OCI-LY3 (cell line): ENCODE measurements at regions not wholly inside any gene's neighbourhood (a gene's known extent, or its start where the extent isn't known, plus 50 kb on each side); places are given as distances from the start of the nearest gene placed in this dataset.

Experiments
- CTCF ChIP-seq: fragments of 200-600, 300-600 bp; sonication (generic); IDR thresholded peaks from 2 replicates; pipeline ENCODE4 v1.5.1; 2014; ENCODE audit warnings: antibody characterized with exemption, low read length, low read depth
- EZH2phosphoT487 ChIP-seq: fragments of 200-600 bp; shearing (Covaris generic); IDR thresholded peaks from 2 replicates; pipeline ENCODE4 v1.6.1; 2018; ENCODE audit warnings: antibody characterized with exemption, mixed run types, low read depth

GRCh38 chr10:117818721-117819120 is 228.0 kb downstream of the RAB11FIP2 start:
- TF ChIP-seq CTCF = no peak
- TF ChIP-seq EZH2phosphoT487 = no peak
